GM19238 (cell line): ENCODE measurements at regions not wholly inside any gene's neighbourhood (a gene's known extent, or its start where the extent isn't known, plus 50 kb on each side); places are given as distances from the start of the nearest gene placed in this dataset.
A peak's percentile ranks its signal among the peaks of the same experiment; 100 is the strongest.
"Not testable (repeated sequence)": the region's sequence is repeated elsewhere in the genome, so short reads cannot be mapped to it uniquely, and the experiment has no call there.

ENCODE experiments used
- DNase-seq: peaks from one replicate; pipeline ENCODE4 v3.0.0; 2011; ENCODE audit warnings: low spot score; ENCODE audit not compliant: insufficient read length

- no peak for DNase-seq
These were observed 106.5 kb downstream of the KLF13 start for GRCh38 chr15:31433091-31433490.

- DNase-seq, result no peak
These were observed 106.9 kb downstream of the KLF13 start for GRCh38 chr15:31433574-31433973.

- no peak for DNase-seq
These were observed 107.6 kb downstream of the KLF13 start for GRCh38 chr15:31434275-31434587.

- DNase-seq, result peak; percentile 50
These were observed 108.1 kb downstream of the KLF13 start for GRCh38 chr15:31434588-31435260.

GRCh38 chr15:31435261-31435911, 108.8 kb downstream of the KLF13 start:
- peak; percentile 76 for DNase-seq

GRCh38 chr15:31435912-31436628, 109.4 kb downstream of the KLF13 start:
- DNase-seq, result no peak

- DNase-seq, result peak; percentile 33
These were observed 111.1 kb downstream of the KLF13 start for GRCh38 chr15:31437686-31438085.

GRCh38 chr15:31438601-31439265, 112.1 kb downstream of the KLF13 start:
- no peak for DNase-seq

- no peak for DNase-seq
These were observed 112.7 kb downstream of the KLF13 start for GRCh38 chr15:31439328-31439727.

- DNase-seq, result not testable (repeated sequence)
These were observed 113.6 kb downstream of the KLF13 start for GRCh38 chr15:31440216-31440615.

- DNase-seq, result no peak
These were observed 114.2 kb downstream of the KLF13 start for GRCh38 chr15:31440754-31441311.

GRCh38 chr15:31442226-31442625, 115.6 kb downstream of the KLF13 start:
- no peak for DNase-seq

- DNase-seq, result no peak
These were observed 116.1 kb downstream of the KLF13 start for GRCh38 chr15:31442699-31443111.

GRCh38 chr15:31444844-31445243, 118.2 kb downstream of the KLF13 start:
- no peak for DNase-seq

- no peak for DNase-seq
These were observed 119.9 kb downstream of the KLF13 start for GRCh38 chr15:31446546-31446945.

GRCh38 chr15:31447931-31448634, 121.4 kb downstream of the KLF13 start:
- no peak for DNase-seq

- DNase-seq, result no peak
These were observed 122.0 kb downstream of the KLF13 start for GRCh38 chr15:31448635-31448979.

- no peak for DNase-seq
These were observed 126.2 kb downstream of the KLF13 start for GRCh38 chr15:31452595-31453557.

GRCh38 chr15:31453558-31454318, 127.1 kb downstream of the KLF13 start:
- DNase-seq, result no peak
